ENCODE measurements at regions not wholly inside any gene's neighbourhood (a gene's known extent, or its start where the extent isn't known, plus 50 kb on each side); places are given as distances from the start of the nearest gene placed in this dataset.

- TF ChIP-seq CTCF (IDR thresholded peaks at IDR 0.05; ENCODE audit: low read depth, low read length, missing control alignments), result no peak
- in situ Hi-C loops (cut with HindIII; ENCODE audit: low pct_ligation_motif_present, low sequenced_read_pairs), result no loop called here
Observed at GRCh38 chr20:60168963-60169362, 210.7 kb downstream of the CDH26 start.

DNA sequence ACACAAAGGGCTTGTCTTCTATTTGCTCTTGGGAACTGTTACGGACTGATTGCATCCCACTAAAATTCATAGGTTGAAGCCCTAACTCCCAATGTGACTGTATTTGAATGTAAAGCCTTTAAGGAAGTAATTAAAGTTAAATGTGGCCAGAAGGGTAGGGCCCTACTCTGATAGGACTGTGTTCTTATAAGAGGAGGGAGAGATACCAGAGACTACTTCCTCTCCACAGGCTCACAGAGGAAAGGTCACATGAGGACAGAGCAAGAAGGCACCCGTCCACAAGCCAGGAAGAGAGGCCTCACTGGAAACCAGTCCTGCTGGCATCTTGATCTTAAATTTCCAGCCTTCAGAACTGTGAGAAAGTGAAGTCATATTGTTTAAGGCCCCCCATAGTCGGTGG lies 211.9 kb downstream of the CDH26 start:
- Histone ChIP-seq H3K27me3 (replicated peaks) (no peaks in the 10 kb centered on the region), H3K27ac (no peak overlapping the region), H3K4me3 (ENCODE audit: low read depth, low read length) (no peak overlapping the region), H3K36me3 (replicated peaks) (no peaks in the 10 kb centered on the region)
- in situ Hi-C loops (cut with HindIII; ENCODE audit: low pct_ligation_motif_present, low sequenced_read_pairs), result no loop called here
- DNase-seq, result no peak
- TF ChIP-seq CTCF (IDR thresholded peaks at IDR 0.05; ENCODE audit: low read depth, low read length, missing control alignments), result no peak

More at GRCh38 chr20:60168963-60169362, 210.7 kb downstream of the CDH26 start:
- no peak overlapping the region for H3K27ac ChIP-seq
- no peak for DNase-seq
- H3K4me3 ChIP-seq (ENCODE audit: low read depth, low read length), result no peak overlapping the region
- no peaks in the 10 kb centered on the region for H3K36me3 ChIP-seq (replicated peaks)
- no peaks in the 10 kb centered on the region for H3K27me3 ChIP-seq (replicated peaks)

DNA sequence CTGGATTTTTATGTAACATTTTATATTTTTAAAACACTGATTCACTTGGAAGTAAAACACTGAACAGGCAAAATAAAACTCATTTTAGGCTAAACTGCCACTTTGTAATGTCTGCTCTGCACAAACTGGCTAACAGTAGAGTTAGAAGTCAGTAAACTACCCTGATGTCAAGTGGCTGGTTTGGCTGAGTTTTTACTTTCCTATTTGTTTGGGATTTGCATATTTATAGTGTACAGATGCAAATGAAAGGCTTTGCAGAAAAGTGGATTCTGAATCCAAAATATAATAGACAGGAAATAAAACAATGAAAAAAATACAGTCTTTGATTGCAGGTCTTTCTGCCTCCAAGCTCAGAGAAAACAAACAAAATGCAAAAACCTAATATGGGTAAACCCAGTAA lies 213.1 kb downstream of the CDH26 start:
- no peak for TF ChIP-seq CTCF (IDR thresholded peaks at IDR 0.05; ENCODE audit: low read depth, low read length, missing control alignments)
- Histone ChIP-seq H3K27ac (no peak overlapping the region), H3K36me3 (replicated peaks) (no peaks in the 10 kb centered on the region), H3K27me3 (replicated peaks) (no peaks in the 10 kb centered on the region), H3K4me3 (ENCODE audit: low read depth, low read length) (no peak overlapping the region)
- in situ Hi-C loops (cut with HindIII; ENCODE audit: low pct_ligation_motif_present, low sequenced_read_pairs), result no loop called here
- no peak for DNase-seq

DNA sequence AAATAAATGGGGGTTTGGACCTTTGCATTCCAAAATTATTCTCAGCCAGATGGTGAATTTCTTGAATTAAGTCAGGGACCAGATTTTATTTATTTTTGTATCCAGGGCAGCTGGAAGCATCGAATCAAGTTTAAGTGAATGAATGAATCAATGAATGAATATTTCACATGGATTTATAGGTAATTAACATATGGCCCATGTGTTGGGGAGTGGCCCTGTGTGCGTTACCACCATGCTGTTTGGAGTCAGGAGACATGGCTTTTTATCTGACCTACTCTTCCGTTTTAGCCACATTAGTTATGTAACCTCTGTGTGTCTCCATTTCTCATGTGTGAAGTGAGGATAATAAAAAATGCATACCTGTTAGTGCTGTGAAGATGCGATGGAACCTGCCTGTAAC lies 213.5 kb downstream of the CDH26 start:
- in situ Hi-C loops (cut with HindIII; ENCODE audit: low pct_ligation_motif_present, low sequenced_read_pairs), result no loop called here
- H3K36me3 ChIP-seq (replicated peaks), result no peaks in the 10 kb centered on the region
- TF ChIP-seq CTCF (IDR thresholded peaks at IDR 0.05; ENCODE audit: low read depth, low read length, missing control alignments), result no peak
- H3K27ac ChIP-seq, result no peak overlapping the region
- no peaks in the 10 kb centered on the region for H3K27me3 ChIP-seq (replicated peaks)
- DNase-seq, result no peak
- no peak overlapping the region for H3K4me3 ChIP-seq (ENCODE audit: low read depth, low read length)

DNA sequence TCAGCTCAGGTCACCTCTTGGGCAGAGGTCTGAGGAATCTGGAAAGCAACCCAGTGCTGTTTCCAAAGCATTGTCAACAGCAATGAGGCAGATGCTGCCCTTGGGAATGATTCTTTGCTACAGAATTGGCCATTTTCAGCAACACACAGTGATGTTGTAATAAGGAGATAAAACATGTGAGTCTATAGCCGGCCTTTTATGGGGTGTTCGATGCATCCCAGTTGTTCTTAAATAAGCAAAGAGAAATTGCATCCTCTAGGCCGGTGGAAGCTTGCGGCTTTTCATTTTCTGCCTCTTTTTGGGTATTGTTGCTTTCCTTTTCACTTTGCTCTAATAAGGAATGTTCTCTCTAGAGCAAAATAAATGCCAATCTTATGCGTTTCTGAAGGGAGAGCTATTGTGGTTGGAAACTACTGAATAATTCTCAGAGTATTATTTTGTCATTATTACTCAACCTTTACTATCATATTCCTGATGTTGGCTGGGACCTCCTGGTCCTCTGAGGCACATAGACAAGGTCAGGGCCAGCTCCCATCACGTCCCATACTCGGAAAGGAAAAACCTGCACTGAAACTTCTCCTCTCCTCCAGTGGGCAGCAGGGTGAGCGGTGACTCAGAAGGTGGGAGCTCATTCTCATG lies 214.2 kb downstream of the CDH26 start:
- Histone ChIP-seq H3K27ac (no peak overlapping the region), H3K36me3 (replicated peaks) (no peaks in the 10 kb centered on the region), H3K4me3 (ENCODE audit: low read depth, low read length) (no peak overlapping the region), H3K27me3 (replicated peaks) (no peaks in the 10 kb centered on the region)
- in situ Hi-C loops (cut with HindIII; ENCODE audit: low pct_ligation_motif_present, low sequenced_read_pairs), result no loop called here
- no peak for TF ChIP-seq CTCF (IDR thresholded peaks at IDR 0.05; ENCODE audit: low read depth, low read length, missing control alignments)
- DNase-seq, result no peak

DNA sequence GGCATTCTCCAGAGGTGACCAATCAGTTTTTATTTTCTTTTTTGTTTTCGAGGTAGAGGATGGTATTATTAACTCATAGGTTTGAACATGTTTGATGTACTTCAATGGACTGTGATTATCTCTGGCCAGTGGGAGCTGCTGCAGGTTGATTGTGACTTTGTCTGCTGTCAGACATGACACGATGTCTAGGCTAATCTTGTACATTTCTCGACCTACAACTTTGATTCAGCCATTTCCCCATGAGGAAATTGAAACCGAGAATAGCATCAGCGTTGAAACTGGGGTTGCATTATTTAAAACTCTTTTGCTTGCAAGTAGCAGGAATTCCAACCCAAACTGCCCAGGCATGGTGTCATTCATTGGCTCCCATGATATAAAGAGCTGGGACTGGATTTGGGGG lies 218.9 kb downstream of the CDH26 start:
- no peak overlapping the region for H3K27ac ChIP-seq
- in situ Hi-C loops (cut with HindIII; ENCODE audit: low pct_ligation_motif_present, low sequenced_read_pairs), result no loop called here

More for the DNA sequence above, 218.9 kb downstream of the CDH26 start:
- no peak for TF ChIP-seq CTCF (IDR thresholded peaks at IDR 0.05; ENCODE audit: low read depth, low read length, missing control alignments)
- no peaks in the 10 kb centered on the region for H3K27me3 ChIP-seq (replicated peaks)
- no peak overlapping the region for H3K4me3 ChIP-seq (ENCODE audit: low read depth, low read length)
- no peak for DNase-seq
- H3K36me3 ChIP-seq (replicated peaks), result no peaks in the 10 kb centered on the region
